HUES48 (cell line): ENCODE measurements at regions not wholly inside any gene's neighbourhood (a gene's known extent, or its start where the extent isn't known, plus 50 kb on each side); places are given as distances from the start of the nearest gene placed in this dataset.
"Not testable (repeated sequence)": the region's sequence is repeated elsewhere in the genome, so short reads cannot be mapped to it uniquely, and the experiment has no call there.

Source experiments
- H3K27ac ChIP-seq: one replicate; pipeline ENCODE4 v1.7.0; 2013; ENCODE audit warnings: low read depth, low read length, inconsistent platforms
- H3K27me3 ChIP-seq: 2 replicates; pipeline ENCODE4 v1.6.1; 2013; ENCODE audit warnings: mild to moderate bottlenecking, low read length; ENCODE audit not compliant: control insufficient read depth, insufficient read depth
- H3K36me3 ChIP-seq: 2 replicates; pipeline ENCODE4 v1.6.1; 2013; ENCODE audit warnings: low read length; ENCODE audit not compliant: control insufficient read depth, insufficient read depth
- H3K4me1 ChIP-seq: 2 replicates; pipeline ENCODE4 v1.6.1; 2013; ENCODE audit warnings: mild to moderate bottlenecking, low read length; ENCODE audit not compliant: control insufficient read depth, insufficient read depth
- H3K4me3 ChIP-seq: 2 replicates; pipeline ENCODE4 v1.5.1; 2013; ENCODE audit warnings: mild to moderate bottlenecking, low read depth, low read length
- H3K9ac ChIP-seq: 2 replicates; pipeline ENCODE4 v1.6.1; 2013; ENCODE audit warnings: mild to moderate bottlenecking, low read depth, low read length, moderate library complexity
- H3K9me3 ChIP-seq: 2 replicates; pipeline ENCODE4 v1.6.1; 2013; ENCODE audit warnings: low read length; ENCODE audit not compliant: control insufficient read depth, insufficient read depth

GRCh38 chr18:64707052-64707451 is 558.2 kb upstream of the LINC00305 start:
- H3K4me1 ChIP-seq: no peaks in the 10 kb centered on the region
- no peaks in the 10 kb centered on the region for H3K27me3 ChIP-seq
- H3K27ac ChIP-seq: no peak overlapping the region
- no peaks in the 10 kb centered on the region for H3K9me3 ChIP-seq
- no peak overlapping the region for H3K4me3 ChIP-seq
- H3K9ac ChIP-seq: no peak overlapping the region
- H3K36me3 ChIP-seq: no peaks in the 10 kb centered on the region

GRCh38 chr18:64699081-64699480 is 550.2 kb upstream of the LINC00305 start:
- Histone ChIP-seq H3K9ac (no peak overlapping the region), H3K27ac (no peak overlapping the region), H3K4me1 (no peaks in the 10 kb centered on the region), H3K27me3 (no peaks in the 10 kb centered on the region), H3K36me3 (no peaks in the 10 kb centered on the region), H3K9me3 (no peaks in the 10 kb centered on the region), H3K4me3 (no peak overlapping the region)

- H3K4me1 ChIP-seq: no peaks in the 10 kb centered on the region
- no peaks in the 10 kb centered on the region for H3K27me3 ChIP-seq
- H3K27ac ChIP-seq: no peak overlapping the region
- no peaks in the 10 kb centered on the region for H3K36me3 ChIP-seq
- H3K9me3 ChIP-seq: no peaks in the 10 kb centered on the region
- H3K4me3 ChIP-seq: no peak overlapping the region
- H3K9ac ChIP-seq: no peak overlapping the region
Observed at GRCh38 chr18:64695851-64696553, 547.1 kb upstream of the LINC00305 start.

- Histone ChIP-seq H3K27me3 (no peaks in the 10 kb centered on the region), H3K9ac (no peak overlapping the region), H3K4me3 (no peak overlapping the region), H3K4me1 (no peaks in the 10 kb centered on the region), H3K9me3 (no peaks in the 10 kb centered on the region), H3K36me3 (no peaks in the 10 kb centered on the region), H3K27ac (no peak overlapping the region)
Observed at GRCh38 chr18:64693766-64694165, 544.9 kb upstream of the LINC00305 start.

DNA sequence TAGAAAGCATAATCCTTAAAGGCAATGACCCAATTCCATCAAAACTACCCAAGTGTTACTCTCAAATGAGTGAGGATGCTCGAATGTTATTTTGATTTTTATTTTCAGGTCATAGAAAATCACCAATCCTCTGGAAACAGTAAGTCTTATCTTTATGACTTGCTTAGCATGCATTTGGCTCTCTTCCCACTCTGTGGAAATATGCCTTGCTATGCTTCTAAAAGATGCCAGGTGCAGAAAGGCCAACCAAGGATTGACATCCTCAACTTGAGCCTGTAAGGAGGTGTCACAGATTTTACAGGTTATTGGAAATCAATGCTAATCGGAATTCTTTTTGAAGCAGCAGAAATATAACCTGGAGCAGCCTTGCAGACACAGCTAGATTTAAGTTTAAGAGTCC is 543.9 kb upstream of the LINC00305 start:
- Histone ChIP-seq H3K27me3 (no peaks in the 10 kb centered on the region), H3K36me3 (no peaks in the 10 kb centered on the region), H3K27ac (no peak overlapping the region), H3K9ac (no peak overlapping the region), H3K9me3 (no peaks in the 10 kb centered on the region), H3K4me1 (no peaks in the 10 kb centered on the region), H3K4me3 (no peak overlapping the region)

GRCh38 chr18:64679121-64679520 is 530.2 kb upstream of the LINC00305 start:
- H3K4me3 ChIP-seq: no peak overlapping the region
- no peaks in the 10 kb centered on the region for H3K27me3 ChIP-seq
- H3K36me3 ChIP-seq: no peaks in the 10 kb centered on the region
- H3K27ac ChIP-seq: no peak overlapping the region
- no peak overlapping the region for H3K9ac ChIP-seq
- no peaks in the 10 kb centered on the region for H3K9me3 ChIP-seq
- H3K4me1 ChIP-seq: peaks cover 18% of the 10 kb centered on the region

DNA sequence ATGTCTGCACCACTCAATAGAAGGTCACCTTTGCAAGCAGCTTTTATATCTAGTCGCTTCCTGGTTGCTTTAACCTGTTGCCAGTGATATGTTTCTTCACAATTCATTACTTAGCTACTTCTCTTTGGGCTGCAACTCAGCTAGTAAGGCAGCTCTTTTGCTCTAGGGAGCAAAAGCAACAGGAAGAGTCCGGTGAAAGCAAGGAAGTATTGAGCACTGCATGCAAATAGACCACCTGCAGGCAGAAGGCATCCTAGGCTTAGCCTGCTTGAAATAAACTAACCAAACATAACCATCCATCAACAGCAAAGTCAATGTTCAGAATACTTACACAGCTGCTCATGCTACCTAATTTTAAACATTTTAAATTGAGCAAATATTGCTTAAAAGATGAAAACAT is 529.2 kb upstream of the LINC00305 start:
- H3K27me3 ChIP-seq: no peaks in the 10 kb centered on the region
- H3K4me3 ChIP-seq: no peak overlapping the region
- no peaks in the 10 kb centered on the region for H3K9me3 ChIP-seq
- no peak overlapping the region for H3K27ac ChIP-seq
- H3K9ac ChIP-seq: no peak overlapping the region
- H3K4me1 ChIP-seq: peaks cover 18% of the 10 kb centered on the region
- H3K36me3 ChIP-seq: no peaks in the 10 kb centered on the region

DNA sequence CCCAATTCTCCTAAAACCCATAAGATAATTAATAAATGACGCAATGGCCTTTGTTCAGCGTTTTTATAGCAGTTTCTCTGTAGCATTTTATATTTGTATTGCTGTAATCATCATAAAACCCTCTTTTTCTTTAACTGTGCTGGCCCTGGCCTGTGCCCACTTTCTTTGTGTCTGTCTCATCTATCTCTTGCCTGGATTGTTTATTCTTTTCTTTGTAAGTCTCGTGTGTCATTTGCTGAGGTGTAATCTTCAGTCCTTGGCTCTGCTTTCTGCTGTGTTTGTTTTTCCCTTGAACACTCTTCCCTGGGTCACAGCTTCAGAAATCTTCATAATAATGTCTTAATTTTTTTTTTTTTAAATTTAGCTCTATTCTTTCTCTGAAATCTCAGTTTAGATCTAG is 525.8 kb upstream of the LINC00305 start:
- H3K9ac ChIP-seq: no peak overlapping the region
- H3K27me3 ChIP-seq: no peaks in the 10 kb centered on the region
- H3K27ac ChIP-seq: no peak overlapping the region
- no peaks in the 10 kb centered on the region for H3K9me3 ChIP-seq
- H3K36me3 ChIP-seq: no peaks in the 10 kb centered on the region
- H3K4me3 ChIP-seq: no peak overlapping the region
- H3K4me1 ChIP-seq: peaks cover 18% of the 10 kb centered on the region

- not testable (repeated sequence) for H3K9ac ChIP-seq, H3K9me3 ChIP-seq, H3K4me3 ChIP-seq, H3K27me3 ChIP-seq, H3K27ac ChIP-seq, H3K36me3 ChIP-seq
- H3K4me1 ChIP-seq: peaks cover 12% of the 10 kb centered on the region
Observed at GRCh38 chr18:64671293-64671692, 522.4 kb upstream of the LINC00305 start.

- Histone ChIP-seq H3K27ac (no peak overlapping the region), H3K4me1 (peaks cover 12% of the 10 kb centered on the region), H3K4me3 (no peak overlapping the region), H3K9ac (no peak overlapping the region), H3K36me3 (no peaks in the 10 kb centered on the region), H3K9me3 (no peaks in the 10 kb centered on the region), H3K27me3 (no peaks in the 10 kb centered on the region)
Observed at GRCh38 chr18:64668461-64668962, 519.6 kb upstream of the LINC00305 start.

DNA sequence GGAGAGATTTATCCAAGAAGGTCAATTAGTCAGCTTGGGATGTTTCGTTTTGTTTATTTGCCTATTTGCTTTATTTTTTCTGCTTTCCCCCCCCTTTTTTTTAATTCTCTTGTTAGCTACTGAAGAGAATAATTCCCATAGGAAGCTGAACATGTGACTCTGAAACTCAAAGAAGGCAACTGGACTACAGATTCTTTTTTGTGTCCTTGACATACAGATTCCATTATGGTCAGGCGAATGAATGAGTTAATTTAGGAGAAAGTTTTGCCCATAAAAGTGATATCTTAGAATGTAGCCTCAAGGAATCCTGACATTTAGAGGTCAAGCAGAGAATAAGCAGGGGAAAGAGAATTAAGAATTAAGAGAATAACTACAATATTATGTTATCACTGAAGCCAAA is 514.2 kb upstream of the LINC00305 start:
- no peaks in the 10 kb centered on the region for H3K9me3 ChIP-seq
- H3K36me3 ChIP-seq: no peaks in the 10 kb centered on the region
- no peak overlapping the region for H3K27ac ChIP-seq
- no peak overlapping the region for H3K9ac ChIP-seq
- H3K27me3 ChIP-seq: no peaks in the 10 kb centered on the region
- H3K4me3 ChIP-seq: no peak overlapping the region
- H3K4me1 ChIP-seq: peaks cover 5% of the 10 kb centered on the region
